Natural killer cell treated with Interleukin-12 subunit alpha and Interleukin-12 subunit beta and Interleukin-15 and Interleukin-18, amount 100 ng/mL, for 72 hours (primary cell): ENCODE measurements at regions not wholly inside any gene's neighbourhood (a gene's known extent, or its start where the extent isn't known, plus 50 kb on each side); places are given as distances from the start of the nearest gene placed in this dataset.
"Not testable (repeated sequence)": the region's sequence is repeated elsewhere in the genome, so short reads cannot be mapped to it uniquely, and the experiment has no call there.

Experiments
- ATAC-seq, 2 donors: fragments of 150-1000 bp; cut with Tn5 transposase in 1 of 2; sonication (Bioruptor Pico), chemical (Tn5 transposase) in 1 of 2; 2 replicates each; pipeline ENCODE4 v1.10.0; 2021
- DNase-seq: peaks from one replicate; pipeline ENCODE4 v3.0.0; 2022; ENCODE audit warnings: low spot score
- H3K27ac Mint-ChIP-seq, 2 donors: 1 replicate in 1 of 2; 2 replicates in 1 of 2; pipeline ENCODE4 v1.8.0; 2022; ENCODE audit warnings: mixed read lengths in 2 of 2, mild to moderate bottlenecking in 1 of 2, moderate library complexity in 1 of 2
- H3K27me3 Mint-ChIP-seq, 2 donors: 1 replicate in 1 of 2; 2 replicates in 1 of 2; pipeline ENCODE4 v1.8.0; 2022; ENCODE audit warnings: mixed read lengths in 2 of 2
- H3K36me3 Mint-ChIP-seq: one replicate; pipeline ENCODE4 v1.8.0; 2022; ENCODE audit warnings: mixed read lengths
- H3K4me1 Mint-ChIP-seq, 2 donors: 1 replicate in 1 of 2; 2 replicates in 1 of 2; pipeline ENCODE4 v1.8.0; 2022; ENCODE audit warnings: low read depth in 2 of 2, mixed read lengths in 2 of 2, mild to moderate bottlenecking in 1 of 2
- H3K4me3 Mint-ChIP-seq: one replicate; pipeline ENCODE4 v1.8.0; 2022; ENCODE audit warnings: mixed read lengths
- H3K9me3 Mint-ChIP-seq: 2 replicates; pipeline ENCODE4 v1.8.0; 2022; ENCODE audit warnings: mixed read lengths

DNA sequence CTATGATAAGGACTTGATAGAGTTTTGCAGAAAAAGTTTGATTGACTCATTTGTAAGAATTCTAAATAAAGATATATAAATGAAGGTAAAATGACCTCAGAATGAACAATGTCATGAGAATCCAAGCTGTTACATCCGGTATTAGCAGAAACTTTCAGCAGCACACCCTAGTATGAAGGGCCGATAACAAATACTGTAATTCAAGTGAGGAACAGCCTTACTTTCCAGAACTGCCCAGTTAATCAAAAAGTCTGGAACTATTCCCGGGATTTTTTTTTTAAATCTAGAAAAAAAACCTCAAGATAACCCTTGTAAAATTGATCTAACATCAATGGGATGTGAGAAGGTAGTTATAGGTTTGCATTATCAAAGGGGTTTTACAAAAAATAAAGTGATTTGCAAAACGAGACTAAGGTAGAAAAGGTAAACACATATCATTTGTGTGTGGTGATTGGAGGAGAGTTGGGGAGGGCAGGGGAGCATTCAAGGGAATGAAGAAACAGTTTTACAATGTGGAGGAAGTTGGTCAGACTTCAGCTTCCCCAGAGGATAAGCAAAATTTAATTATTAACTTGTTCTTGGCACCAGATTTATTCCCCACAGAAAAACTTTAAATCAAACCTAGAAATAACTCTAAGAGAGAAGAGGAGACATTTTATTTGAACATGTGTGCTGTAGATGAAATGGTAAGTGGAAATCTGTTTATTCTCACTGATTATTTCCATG, 75.9 kb upstream of the VCAM1 start:
- peaks cover 10% of the 10 kb centered on the region for H3K36me3 Mint-ChIP-seq
- H3K4me1 Mint-ChIP-seq = no peaks in the 10 kb centered on the region
- no peak overlapping the region for H3K4me3 Mint-ChIP-seq
- H3K9me3 Mint-ChIP-seq = peaks cover 3% of the 10 kb centered on the region
- peaks cover 10 to 17% of the 10 kb centered on the region in 2 donors for H3K27me3 Mint-ChIP-seq
- DNase-seq (no peak), ATAC-seq (no peak)
- no peak overlapping the region for H3K27ac Mint-ChIP-seq

GRCh38 chr1:100646001-100646400, 73.5 kb upstream of the VCAM1 start:
- Mint-ChIP-seq H3K9me3 (peaks cover 12% of the 10 kb centered on the region), H3K27ac (no peak overlapping the region), H3K36me3 (peaks cover 29% of the 10 kb centered on the region), H3K4me3 (no peak overlapping the region), H3K27me3 (peaks cover 5 to 16% of the 10 kb centered on the region in 2 donors), H3K4me1 (peaks cover 7 to 8% of the 10 kb centered on the region in 2 donors)
- ATAC-seq (no peak), DNase-seq (no peak)

DNA sequence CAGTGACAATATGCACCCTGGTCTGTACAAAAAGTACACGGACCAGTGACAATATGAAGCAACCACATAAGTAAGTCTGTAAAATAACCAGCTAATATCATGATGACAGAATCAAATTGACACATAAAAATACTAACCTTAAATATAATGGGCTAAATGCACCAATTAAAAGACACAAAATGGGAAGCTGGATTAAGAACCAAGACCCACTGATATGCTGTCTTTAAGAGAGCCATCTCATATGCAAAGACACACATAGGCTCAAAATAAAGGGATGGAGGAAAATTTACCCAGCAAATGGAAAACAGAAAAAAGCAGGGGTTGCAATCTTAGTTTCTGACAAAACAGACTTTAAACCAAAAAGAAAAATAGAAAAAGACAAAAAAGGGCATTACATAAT, 70.4 kb upstream of the VCAM1 start:
- DNase-seq = no peak
- Mint-ChIP-seq H3K36me3 (peaks cover 29% of the 10 kb centered on the region), H3K9me3 (peaks cover 15% of the 10 kb centered on the region), H3K27ac (no peak overlapping the region), H3K4me1 (peaks cover 17 to 19% of the 10 kb centered on the region in 2 donors), H3K27me3 (peaks cover 3 to 11% of the 10 kb centered on the region in 2 donors), H3K4me3 (no peak overlapping the region)
- no peak for ATAC-seq

GRCh38 chr1:100657876-100658715, 61.4 kb upstream of the VCAM1 start:
- Mint-ChIP-seq H3K36me3 (no peaks in the 10 kb centered on the region), H3K27ac (no peak overlapping the region), H3K4me1 (peaks cover 0 to 2% of the 10 kb centered on the region in 2 donors), H3K9me3 (peaks cover 3% of the 10 kb centered on the region), H3K4me3 (no peak overlapping the region), H3K27me3 (peaks cover 0 to 4% of the 10 kb centered on the region in 2 donors)
- ATAC-seq = peak; percentile 43 to 59
- no peak for DNase-seq

GRCh38 chr1:100658716-100659026, 60.9 kb upstream of the VCAM1 start:
- Mint-ChIP-seq H3K36me3 (no peaks in the 10 kb centered on the region), H3K9me3 (peaks cover 1% of the 10 kb centered on the region), H3K27ac (no peak overlapping the region), H3K27me3 (peaks cover 0 to 4% of the 10 kb centered on the region in 2 donors), H3K4me1 (peaks cover 0 to 1% of the 10 kb centered on the region in 2 donors), H3K4me3 (no peak overlapping the region)
- no peak for ATAC-seq
- no peak for DNase-seq

GRCh38 chr1:100661176-100661575, 58.4 kb upstream of the VCAM1 start:
- Mint-ChIP-seq H3K27ac (no peak overlapping the region), H3K4me1 (no peaks in the 10 kb centered on the region), H3K36me3 (peaks cover 5% of the 10 kb centered on the region), H3K27me3 (peaks cover 0 to 7% of the 10 kb centered on the region in 2 donors), H3K9me3 (no peaks in the 10 kb centered on the region), H3K4me3 (no peak overlapping the region)
- DNase-seq = no peak
- ATAC-seq = no peak

DNA sequence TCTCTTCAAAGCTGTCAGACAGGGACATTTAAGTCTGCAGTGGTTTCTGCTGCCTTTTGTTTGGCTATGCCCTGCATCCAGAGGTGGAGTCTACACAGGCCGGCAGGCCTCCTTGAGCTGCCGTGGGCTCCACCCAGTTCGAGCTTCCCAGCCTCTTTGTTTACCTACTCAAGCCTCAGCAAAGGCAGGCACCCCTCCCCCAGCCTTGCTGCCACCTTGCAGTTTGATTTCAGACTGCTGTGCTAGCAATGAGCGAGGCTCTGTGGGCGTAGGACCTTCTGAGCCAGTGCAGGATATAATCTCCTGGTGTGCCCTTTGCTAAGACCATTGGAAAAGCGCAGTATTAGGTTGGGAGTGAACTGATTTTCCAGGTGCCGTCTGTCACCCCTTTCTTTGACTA, 51.0 kb upstream of the VCAM1 start:
- H3K27me3 Mint-ChIP-seq = peaks cover 8 to 16% of the 10 kb centered on the region in 2 donors
- H3K4me3 Mint-ChIP-seq, H3K36me3 Mint-ChIP-seq, ATAC-seq, H3K27ac Mint-ChIP-seq, H3K9me3 Mint-ChIP-seq, H3K4me1 Mint-ChIP-seq, DNase-seq: not testable (repeated sequence)
